Keratinocyte (primary cell): ENCODE measurements at regions not wholly inside any gene's neighbourhood (a gene's known extent, or its start where the extent isn't known, plus 50 kb on each side); places are given as distances from the start of the nearest gene placed in this dataset.
"Not testable (repeated sequence)": the region's sequence is repeated elsewhere in the genome, so short reads cannot be mapped to it uniquely, and the experiment has no call there.

Source experiments
- DNase-seq: peaks from one replicate; pipeline ENCODE4 v3.0.0-alpha.2; 2011; ENCODE audit warnings: low read depth, missing footprints, low spot score
- FAIRE-seq: peaks from 2 replicates; lab custom pipeline; 2011; peaks lifted over from hg19 to GRCh38; lab: Jason Lieb, UNC
- H2AFZ ChIP-seq: 2 replicates; pipeline ENCODE4 v1.6.0; 2012; ENCODE audit warnings: low read length, control low read depth, inconsistent platforms; ENCODE audit not compliant: control insufficient read depth
- H3K27ac ChIP-seq: 2 replicates; pipeline ENCODE4 v1.5.1; 2011; ENCODE audit warnings: low read length; ENCODE audit not compliant: control insufficient read depth, insufficient read depth
- H3K27me3 ChIP-seq: 3 replicates; pipeline ENCODE4 v1.6.0; 2011; ENCODE audit warnings: low read length; ENCODE audit not compliant: control insufficient read depth, insufficient read depth; ENCODE audit errors: extremely low read depth
- H3K36me3 ChIP-seq, 2 experiments: 2 replicates in 1 of 2; 3 replicates in 1 of 2; pipeline ENCODE4 v1.5.1; 2011; ENCODE audit warnings: low read length in 2 of 2, mild to moderate bottlenecking in 1 of 2; ENCODE audit not compliant: control insufficient read depth in 2 of 2, insufficient read depth in 2 of 2; ENCODE audit errors: extremely low read depth in 1 of 2
- H3K4me1 ChIP-seq: 3 replicates; pipeline ENCODE4 v1.5.1; 2011; ENCODE audit warnings: low read length; ENCODE audit not compliant: control insufficient read depth, insufficient read depth; ENCODE audit errors: extremely low read depth
- H3K4me2 ChIP-seq: 3 replicates; pipeline ENCODE4 v1.6.0; 2011; ENCODE audit warnings: low read depth, low read length; ENCODE audit not compliant: control insufficient read depth, insufficient read depth; ENCODE audit errors: extremely low read depth
- H3K4me3 ChIP-seq, 3 experiments: fragments of 200-600 bp in 1 of 3; sonication (generic) in 1 of 3; 2 replicates in 2 of 3; 3 replicates in 1 of 3; pipeline ENCODE4 v1.5.1; 2011 to 2016; ENCODE audit warnings: low read length in 3 of 3, mild to moderate bottlenecking in 3 of 3, control low read depth in 2 of 3, inconsistent platforms in 1 of 3, low read depth in 1 of 3, mixed read lengths in 1 of 3, mixed run types in 1 of 3, moderate library complexity in 1 of 3; ENCODE audit not compliant: control insufficient read depth in 2 of 3, insufficient read depth in 2 of 3; ENCODE audit errors: extremely low read depth in 1 of 3
- H3K79me2 ChIP-seq: 2 replicates; pipeline ENCODE4 v1.6.0; 2012; ENCODE audit warnings: low read length; ENCODE audit not compliant: control insufficient read depth, insufficient read depth
- H3K9ac ChIP-seq: 3 replicates; pipeline ENCODE4 v1.6.0; 2011; ENCODE audit warnings: low read length; ENCODE audit not compliant: control insufficient read depth, insufficient read depth; ENCODE audit errors: extremely low read depth
- H3K9me1 ChIP-seq: 3 replicates; pipeline ENCODE4 v1.6.0; 2011; ENCODE audit warnings: low read length; ENCODE audit not compliant: control insufficient read depth, insufficient read depth; ENCODE audit errors: extremely low read depth
- H3K9me3 ChIP-seq: 2 replicates; pipeline ENCODE4 v1.5.1; 2012; ENCODE audit warnings: low read depth, low read length; ENCODE audit not compliant: control insufficient read depth
- H4K20me1 ChIP-seq: 3 replicates; pipeline ENCODE4 v1.6.0; 2011; ENCODE audit warnings: low read length; ENCODE audit not compliant: control insufficient read depth, insufficient read depth; ENCODE audit errors: extremely low read depth
- EZH2 ChIP-seq: IDR thresholded peaks from one replicate; pipeline ENCODE4 v1.6.1; 2012; ENCODE audit warnings: inconsistent platforms, mild to moderate bottlenecking, low read length, moderate library complexity
- dilution Hi-C: fragments of 300-500 bp; cut with MboI; formaldehyde crosslinking; loops from one replicate; pipeline ENCODE4 v1.7.0; 2020; ENCODE audit warnings: low sequenced_read_pairs; ENCODE audit not compliant: extremely low pct_ligation_motif_present
- TF ChIP-seq, protein P1 (sequence below), 3 experiments: IDR thresholded peaks in 1 of 3; conservative IDR thresholded peaks in 1 of 3; optimal IDR thresholded peaks in 1 of 3; 2 replicates in 2 of 3; 3 replicates in 1 of 3; pipeline versions ENCODE3 to v1.5.1; 2011; ENCODE audit warnings: low read length in 3 of 3, mild to moderate bottlenecking in 3 of 3, moderate library complexity in 2 of 3, control low read depth in 1 of 3, inconsistent platforms in 1 of 3; ENCODE audit not compliant: insufficient read depth in 2 of 3; ENCODE audit errors: extremely low read depth in 1 of 3

DNA sequence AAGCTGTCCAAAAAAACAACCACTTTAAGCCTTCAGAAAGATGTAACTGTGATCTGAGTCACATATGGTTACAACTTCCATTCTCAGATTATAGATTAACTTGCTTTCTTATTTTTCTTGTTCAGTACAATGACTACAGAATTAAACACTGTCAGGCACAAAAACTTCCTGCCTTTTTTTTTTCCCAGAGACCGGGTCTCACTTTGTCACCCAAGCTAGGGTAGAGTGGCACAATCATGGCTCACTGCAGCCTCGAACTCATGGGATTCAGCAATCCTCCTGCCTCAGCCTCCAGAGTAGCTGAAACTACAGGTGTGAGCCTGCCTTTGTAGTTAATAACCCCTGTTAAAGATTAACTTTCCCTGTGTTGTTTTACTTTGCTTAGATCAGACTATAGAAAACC lies 163.2 kb downstream of the AVL9 start:
- no peaks in the 10 kb centered on the region for H3K36me3 ChIP-seq
- no peak overlapping the region for H3K4me2 ChIP-seq
- dilution Hi-C loops = no loop called here
- H3K79me2 ChIP-seq = no peaks in the 10 kb centered on the region
- H4K20me1 ChIP-seq = no peaks in the 10 kb centered on the region
- no peak overlapping the region for H2AFZ ChIP-seq
- no peak overlapping the region for H3K9ac ChIP-seq
- H3K9me3 ChIP-seq = no peaks in the 10 kb centered on the region
- no peak overlapping the region for H3K4me3 ChIP-seq
- H3K4me1 ChIP-seq = peaks cover 3% of the 10 kb centered on the region
- FAIRE-seq (no peak), DNase-seq (no peak)
- no peaks in the 10 kb centered on the region for H3K9me1 ChIP-seq
- H3K27me3 ChIP-seq = no peaks in the 10 kb centered on the region
- no peak for TF ChIP-seq EZH2
- TF ChIP-seq, protein P1, sequence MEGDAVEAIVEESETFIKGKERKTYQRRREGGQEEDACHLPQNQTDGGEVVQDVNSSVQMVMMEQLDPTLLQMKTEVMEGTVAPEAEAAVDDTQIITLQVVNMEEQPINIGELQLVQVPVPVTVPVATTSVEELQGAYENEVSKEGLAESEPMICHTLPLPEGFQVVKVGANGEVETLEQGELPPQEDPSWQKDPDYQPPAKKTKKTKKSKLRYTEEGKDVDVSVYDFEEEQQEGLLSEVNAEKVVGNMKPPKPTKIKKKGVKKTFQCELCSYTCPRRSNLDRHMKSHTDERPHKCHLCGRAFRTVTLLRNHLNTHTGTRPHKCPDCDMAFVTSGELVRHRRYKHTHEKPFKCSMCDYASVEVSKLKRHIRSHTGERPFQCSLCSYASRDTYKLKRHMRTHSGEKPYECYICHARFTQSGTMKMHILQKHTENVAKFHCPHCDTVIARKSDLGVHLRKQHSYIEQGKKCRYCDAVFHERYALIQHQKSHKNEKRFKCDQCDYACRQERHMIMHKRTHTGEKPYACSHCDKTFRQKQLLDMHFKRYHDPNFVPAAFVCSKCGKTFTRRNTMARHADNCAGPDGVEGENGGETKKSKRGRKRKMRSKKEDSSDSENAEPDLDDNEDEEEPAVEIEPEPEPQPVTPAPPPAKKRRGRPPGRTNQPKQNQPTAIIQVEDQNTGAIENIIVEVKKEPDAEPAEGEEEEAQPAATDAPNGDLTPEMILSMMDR (optimal IDR thresholded peaks at IDR 0.05 in 1 of 3, IDR thresholded peaks at IDR 0.05 in 1 of 3, conservative IDR thresholded peaks at IDR 0.05 in 1 of 3; ENCODE audit: extremely low read depth in 1 of 3, insufficient read depth in 2 of 3, low read length in 3 of 3) = no peak
- H3K27ac ChIP-seq = no peak overlapping the region

DNA sequence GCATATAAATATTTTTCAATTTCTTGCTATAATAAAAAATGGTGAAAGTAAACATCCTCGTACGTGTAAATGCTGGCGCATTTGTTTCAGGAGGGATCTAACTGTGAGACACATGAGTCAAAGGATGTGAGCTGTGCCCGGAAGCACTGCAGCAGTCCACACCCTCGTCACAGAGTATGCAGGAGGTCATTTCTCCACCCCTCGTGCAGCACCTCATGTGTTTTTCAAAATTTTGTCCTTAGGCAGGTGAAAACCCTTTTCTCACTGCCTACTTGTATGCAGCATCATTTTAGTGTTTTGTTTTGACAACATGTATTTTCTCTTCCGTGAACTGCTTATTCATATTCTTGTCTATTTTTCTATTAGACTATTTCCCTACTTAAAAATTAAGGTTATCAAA lies 162.7 kb downstream of the AVL9 start:
- peak overlapping the region; percentile 10 for H3K4me2 ChIP-seq
- FAIRE-seq (no peak), DNase-seq (no peak)
- H3K4me3 ChIP-seq = no peak overlapping the region
- no peak overlapping the region for H3K9ac ChIP-seq
- H2AFZ ChIP-seq = no peak overlapping the region
- H3K36me3 ChIP-seq = no peaks in the 10 kb centered on the region
- H4K20me1 ChIP-seq = no peaks in the 10 kb centered on the region
- TF ChIP-seq, protein P1 (optimal IDR thresholded peaks at IDR 0.05 in 1 of 3, IDR thresholded peaks at IDR 0.05 in 1 of 3, conservative IDR thresholded peaks at IDR 0.05 in 1 of 3; ENCODE audit: extremely low read depth in 1 of 3, insufficient read depth in 2 of 3, low read length in 3 of 3) = no peak
- TF ChIP-seq EZH2 = no peak
- dilution Hi-C loops = no loop called here
- H3K4me1 ChIP-seq = peaks cover 3% of the 10 kb centered on the region
- H3K27me3 ChIP-seq = no peaks in the 10 kb centered on the region
- no peak overlapping the region for H3K27ac ChIP-seq
- no peaks in the 10 kb centered on the region for H3K9me1 ChIP-seq
- H3K79me2 ChIP-seq = no peaks in the 10 kb centered on the region
- H3K9me3 ChIP-seq = no peaks in the 10 kb centered on the region

DNA sequence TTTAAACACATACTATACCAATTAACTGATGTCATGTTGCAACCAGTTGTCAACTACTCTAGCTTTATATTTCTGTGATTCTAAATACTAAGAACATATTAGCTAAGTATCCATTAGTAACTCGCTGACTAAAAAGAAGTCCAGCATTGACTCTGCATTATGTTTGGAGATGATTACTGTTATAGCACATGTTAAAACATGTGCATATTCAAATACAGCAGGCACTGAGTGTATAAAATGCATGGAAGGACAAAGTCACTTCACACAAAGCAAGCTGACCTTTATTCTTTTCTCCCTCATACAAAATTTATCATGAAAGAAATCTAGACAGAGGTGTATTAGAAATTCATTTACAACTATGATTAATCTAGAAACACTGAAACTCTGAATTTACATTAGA lies 159.3 kb downstream of the AVL9 start:
- H4K20me1 ChIP-seq, H3K36me3 ChIP-seq, H3K4me2 ChIP-seq, dilution Hi-C loops, H3K27me3 ChIP-seq, H2AFZ ChIP-seq, H3K9ac ChIP-seq, H3K9me1 ChIP-seq, H3K4me1 ChIP-seq, H3K4me3 ChIP-seq, H3K27ac ChIP-seq, DNase-seq, H3K9me3 ChIP-seq, H3K79me2 ChIP-seq: not testable (repeated sequence)
- FAIRE-seq = peak; percentile 58

DNA sequence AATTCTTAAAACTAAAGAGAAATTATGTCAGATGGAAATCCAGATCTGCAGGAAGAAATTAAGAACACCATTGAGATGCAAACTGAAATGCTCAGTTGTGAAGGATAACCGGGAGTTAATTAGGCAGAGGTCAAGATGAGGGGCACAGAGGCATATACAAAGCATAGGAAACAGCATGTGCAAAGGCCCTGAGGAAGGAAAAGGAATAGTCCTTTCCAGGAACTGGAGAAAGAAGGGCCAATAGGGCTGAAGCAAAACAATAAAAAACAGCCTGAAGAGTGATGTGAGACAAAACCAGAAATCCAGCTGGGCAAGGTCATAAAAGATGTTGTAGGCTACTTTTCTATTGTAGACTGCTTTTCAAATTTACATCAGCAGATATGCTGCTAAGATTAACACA lies 155.1 kb downstream of the AVL9 start:
- H3K9me1 ChIP-seq, H3K9ac ChIP-seq, H4K20me1 ChIP-seq, H3K9me3 ChIP-seq, DNase-seq, H3K4me1 ChIP-seq, H2AFZ ChIP-seq, H3K27me3 ChIP-seq, H3K36me3 ChIP-seq, H3K4me2 ChIP-seq, dilution Hi-C loops, H3K79me2 ChIP-seq, H3K27ac ChIP-seq, H3K4me3 ChIP-seq: not testable (repeated sequence)
- peak; percentile 13 for FAIRE-seq
